LNCAP (cell line): ENCODE measurements at regions not wholly inside any gene's neighbourhood (a gene's known extent, or its start where the extent isn't known, plus 50 kb on each side); places are given as distances from the start of the nearest gene placed in this dataset.

Source experiments
- CTCF ChIP-seq: fragments of 450-650 bp; IDR thresholded peaks from 2 replicates; pipeline ENCODE4 v1.5.1; 2017; ENCODE audit warnings: mild to moderate bottlenecking

GRCh38 chr10:120012566-120012965 lies 120.0 kb downstream of the SEC23IP start:
- no peak for TF ChIP-seq CTCF

- no peak for TF ChIP-seq CTCF
Measured at GRCh38 chr10:120014031-120014430, 121.5 kb downstream of the SEC23IP start.

- TF ChIP-seq CTCF = no peak
Measured at GRCh38 chr10:120015064-120015463, 122.5 kb downstream of the SEC23IP start.

GRCh38 chr10:120016906-120017305 lies 124.4 kb downstream of the SEC23IP start:
- no peak for TF ChIP-seq CTCF

- TF ChIP-seq CTCF = no peak
Measured at GRCh38 chr10:120017733-120018417, 125.3 kb downstream of the SEC23IP start.

GRCh38 chr10:120018695-120019094 lies 126.2 kb downstream of the SEC23IP start:
- TF ChIP-seq CTCF = no peak

GRCh38 chr10:120019568-120019967 lies 127.0 kb downstream of the SEC23IP start:
- no peak for TF ChIP-seq CTCF

GRCh38 chr10:120022357-120022756 lies 129.8 kb downstream of the SEC23IP start:
- no peak for TF ChIP-seq CTCF
